Suprapubic skin (tissue), 3 donors: ENCODE measurements at regions not wholly inside any gene's neighbourhood (a gene's known extent, or its start where the extent isn't known, plus 50 kb on each side); places are given as distances from the start of the nearest gene placed in this dataset.

Experiments
- CTCF ChIP-seq, 2 donors: fragments of 200-600 bp in 1 of 2; fragments of 450-650 bp in 1 of 2; sonication (generic) in 1 of 2; IDR thresholded peaks; one replicate each; pipeline ENCODE4 v1.5.1; 2016 to 2019; ENCODE audit warnings: antibody characterized with exemption in 2 of 2, mild to moderate bottlenecking in 1 of 2, moderate library complexity in 1 of 2
- EP300 ChIP-seq: sonication (generic); formaldehyde crosslinking; IDR thresholded peaks from one replicate; pipeline ENCODE4 v1.6.1; 2017; ENCODE audit warnings: antibody characterized with exemption
- POLR2A ChIP-seq, 2 donors: fragments of 450-650 bp; IDR thresholded peaks; one replicate each; pipeline ENCODE4 v1.6.1; 2017; ENCODE audit warnings: antibody characterized with exemption in 2 of 2, mild to moderate bottlenecking in 2 of 2, moderate library complexity in 2 of 2

DNA sequence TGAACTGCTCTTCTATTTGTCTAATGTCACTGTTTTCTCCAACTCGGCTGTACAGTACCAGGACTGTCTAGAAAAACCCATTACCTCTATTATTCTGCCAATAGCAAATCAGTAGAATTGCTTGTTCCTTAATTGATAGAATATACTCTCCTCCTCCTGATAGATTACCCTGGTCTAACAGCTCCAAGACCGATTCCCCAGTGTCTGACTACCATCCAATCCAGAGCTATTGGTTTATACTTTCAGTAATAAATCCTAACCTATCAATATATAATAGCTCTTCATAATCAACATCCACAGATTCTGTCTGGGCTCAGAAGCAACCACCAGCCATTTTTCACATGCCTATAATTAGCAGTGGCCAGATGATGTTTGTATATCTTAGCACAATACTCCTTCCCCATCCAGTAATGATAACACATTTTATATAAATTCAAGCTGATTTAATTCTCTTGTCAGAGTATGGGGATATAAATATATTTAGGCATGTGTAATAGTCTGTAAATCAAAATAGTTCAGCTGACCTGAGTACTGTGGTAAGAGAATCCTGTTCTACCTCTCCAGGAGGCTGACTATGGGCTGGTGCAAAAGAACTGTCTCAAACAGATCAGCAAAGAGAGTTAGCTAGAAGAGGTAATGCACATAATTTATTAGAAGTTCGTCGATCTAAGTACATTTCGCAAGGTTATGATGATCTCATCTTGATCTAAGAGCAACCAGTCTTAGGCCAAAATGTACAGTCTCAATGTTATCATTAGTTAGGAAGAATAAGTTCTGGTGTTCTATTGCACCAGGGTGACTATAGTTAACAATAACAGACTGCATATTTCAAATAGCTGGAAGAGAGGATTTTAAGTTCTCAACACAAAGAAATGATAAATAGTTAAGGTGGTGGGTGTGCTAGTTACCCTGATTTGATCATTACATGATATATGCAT lies 193.4 kb downstream of the SHOX2 start:
- TF ChIP-seq CTCF (IDR thresholded peaks at IDR 0.05) (no peak), POLR2A (IDR thresholded peaks at IDR 0.05) (no peak), EP300 (no peak)
